IPS-20b (cell line): ENCODE measurements at regions not wholly inside any gene's neighbourhood (a gene's known extent, or its start where the extent isn't known, plus 50 kb on each side); places are given as distances from the start of the nearest gene placed in this dataset.

Source experiments
- H3K27ac ChIP-seq: one replicate; pipeline ENCODE4 v1.5.1; 2013; ENCODE audit warnings: low read length
- H3K27me3 ChIP-seq: 2 replicates; pipeline ENCODE4 v1.6.1; 2013; ENCODE audit warnings: mild to moderate bottlenecking, low read length, inconsistent platforms; ENCODE audit not compliant: insufficient read depth
- H3K36me3 ChIP-seq: 2 replicates; pipeline ENCODE4 v1.6.1; 2013; ENCODE audit warnings: low read depth, mild to moderate bottlenecking, inconsistent platforms, low read length, moderate library complexity; ENCODE audit not compliant: insufficient read depth
- H3K4me1 ChIP-seq: 2 replicates; pipeline ENCODE4 v1.6.1; 2013; ENCODE audit warnings: mild to moderate bottlenecking, control low read depth, inconsistent platforms, low read length, moderate library complexity; ENCODE audit not compliant: insufficient read depth
- H3K4me3 ChIP-seq: 2 replicates; pipeline ENCODE4 v1.5.1; 2013; ENCODE audit warnings: mild to moderate bottlenecking, low read length, inconsistent platforms
- H3K9ac ChIP-seq: 2 replicates; pipeline ENCODE4 v1.6.1; 2013; ENCODE audit warnings: low read depth, mild to moderate bottlenecking, inconsistent platforms, low read length, moderate library complexity
- H3K9me3 ChIP-seq: 2 replicates; pipeline ENCODE4 v1.6.1; 2013; ENCODE audit warnings: mild to moderate bottlenecking, low read depth, low read length, inconsistent platforms; ENCODE audit not compliant: insufficient read depth

- H3K27me3 ChIP-seq = no peaks in the 10 kb centered on the region
- H3K9ac ChIP-seq = no peak overlapping the region
- no peak overlapping the region for H3K4me3 ChIP-seq
- peaks cover 28% of the 10 kb centered on the region; the same call in 1 of the 2 replicates for H3K4me1 ChIP-seq
- H3K9me3 ChIP-seq = no peaks in the 10 kb centered on the region
- no peak overlapping the region for H3K27ac ChIP-seq
- H3K36me3 ChIP-seq = no peaks in the 10 kb centered on the region
Observed at GRCh38 chr1:38287036-38287435, 240.4 kb upstream of the POU3F1 start.

GRCh38 chr1:38285807-38286530 is 239.4 kb upstream of the POU3F1 start:
- Histone ChIP-seq H3K4me3 (no peak overlapping the region), H3K9ac (no peak overlapping the region), H3K36me3 (no peaks in the 10 kb centered on the region), H3K4me1 (peaks cover 18% of the 10 kb centered on the region; the same call in 1 of the 2 replicates), H3K27ac (peak overlapping the region; percentile 36), H3K27me3 (no peaks in the 10 kb centered on the region), H3K9me3 (no peaks in the 10 kb centered on the region)

GRCh38 chr1:38284953-38285352 is 238.4 kb upstream of the POU3F1 start:
- Histone ChIP-seq H3K27ac (no peak overlapping the region), H3K27me3 (no peaks in the 10 kb centered on the region), H3K36me3 (no peaks in the 10 kb centered on the region), H3K4me3 (no peak overlapping the region), H3K9me3 (no peaks in the 10 kb centered on the region), H3K4me1 (peaks cover 18% of the 10 kb centered on the region; the same call in 1 of the 2 replicates), H3K9ac (no peak overlapping the region)

GRCh38 chr1:38283696-38284470 is 237.3 kb upstream of the POU3F1 start:
- Histone ChIP-seq H3K36me3 (no peaks in the 10 kb centered on the region), H3K27ac (no peak overlapping the region), H3K9ac (no peak overlapping the region), H3K9me3 (peaks cover 9% of the 10 kb centered on the region; the same call in 1 of the 2 replicates), H3K4me1 (peaks cover 18% of the 10 kb centered on the region; the same call in 1 of the 2 replicates), H3K27me3 (no peaks in the 10 kb centered on the region), H3K4me3 (no peak overlapping the region)

GRCh38 chr1:38279148-38279547 is 232.6 kb upstream of the POU3F1 start:
- H3K27me3 ChIP-seq = no peaks in the 10 kb centered on the region
- H3K9ac ChIP-seq = no peak overlapping the region
- peaks cover 23% of the 10 kb centered on the region; the same call in 1 of the 2 replicates for H3K9me3 ChIP-seq
- no peaks in the 10 kb centered on the region for H3K36me3 ChIP-seq
- no peak overlapping the region for H3K27ac ChIP-seq
- no peak overlapping the region for H3K4me3 ChIP-seq
- no peaks in the 10 kb centered on the region; the same call in 1 of the 2 replicates for H3K4me1 ChIP-seq

- no peak overlapping the region for H3K4me3 ChIP-seq
- H3K4me1 ChIP-seq = peaks cover 12% of the 10 kb centered on the region; the same call in 1 of the 2 replicates
- no peak overlapping the region for H3K27ac ChIP-seq
- H3K36me3 ChIP-seq = no peaks in the 10 kb centered on the region
- no peak overlapping the region for H3K9ac ChIP-seq
- H3K9me3 ChIP-seq = peaks cover 23% of the 10 kb centered on the region; the same call in 1 of the 2 replicates
- no peaks in the 10 kb centered on the region for H3K27me3 ChIP-seq
Observed at GRCh38 chr1:38277646-38278045, 231.1 kb upstream of the POU3F1 start.

GRCh38 chr1:38275960-38276359 is 229.4 kb upstream of the POU3F1 start:
- Histone ChIP-seq H3K36me3 (no peaks in the 10 kb centered on the region), H3K4me1 (peaks cover 22% of the 10 kb centered on the region), H3K9me3 (peaks cover 23% of the 10 kb centered on the region; the same call in 1 of the 2 replicates), H3K27me3 (no peaks in the 10 kb centered on the region), H3K4me3 (no peak overlapping the region), H3K9ac (no peak overlapping the region), H3K27ac (no peak overlapping the region)

- H3K4me3 ChIP-seq = no peak overlapping the region
- no peaks in the 10 kb centered on the region for H3K27me3 ChIP-seq
- no peak overlapping the region for H3K9ac ChIP-seq
- H3K27ac ChIP-seq = no peak overlapping the region
- peaks cover 30% of the 10 kb centered on the region for H3K4me1 ChIP-seq
- H3K9me3 ChIP-seq = peaks cover 23% of the 10 kb centered on the region; the same call in 1 of the 2 replicates
- H3K36me3 ChIP-seq = no peaks in the 10 kb centered on the region
Observed at GRCh38 chr1:38274974-38275373, 228.4 kb upstream of the POU3F1 start.

- H3K9ac ChIP-seq = no peak overlapping the region
- H3K27ac ChIP-seq = no peak overlapping the region
- H3K36me3 ChIP-seq = no peaks in the 10 kb centered on the region
- H3K4me3 ChIP-seq = no peak overlapping the region
- no peaks in the 10 kb centered on the region for H3K27me3 ChIP-seq
- peaks cover 8% of the 10 kb centered on the region; the same call in 1 of the 2 replicates for H3K9me3 ChIP-seq
- H3K4me1 ChIP-seq = peaks cover 38% of the 10 kb centered on the region
Observed at GRCh38 chr1:38273196-38273804, 226.7 kb upstream of the POU3F1 start.

GRCh38 chr1:38272515-38272914 is 225.9 kb upstream of the POU3F1 start:
- Histone ChIP-seq H3K4me1 (peaks cover 40% of the 10 kb centered on the region), H3K27me3 (no peaks in the 10 kb centered on the region), H3K4me3 (no peak overlapping the region), H3K9ac (no peak overlapping the region), H3K36me3 (no peaks in the 10 kb centered on the region), H3K9me3 (0 out of 2 replicates have a peak, but pooled peaks cover 1% of the 10 kb centered on the region), H3K27ac (no peak overlapping the region)

- H3K27ac ChIP-seq = peak overlapping the region; percentile 99
- no peak overlapping the region for H3K4me3 ChIP-seq
- H3K27me3 ChIP-seq = no peaks in the 10 kb centered on the region
- no peaks in the 10 kb centered on the region for H3K36me3 ChIP-seq
- peak overlapping the region; percentile 72; the same call in 1 of the 2 replicates for H3K9ac ChIP-seq
- peaks cover 40% of the 10 kb centered on the region for H3K4me1 ChIP-seq
- no peaks in the 10 kb centered on the region for H3K9me3 ChIP-seq
Observed at GRCh38 chr1:38270849-38271633, 224.4 kb upstream of the POU3F1 start.
